ENCODE measurements at regions not wholly inside any gene's neighbourhood (a gene's known extent, or its start where the extent isn't known, plus 50 kb on each side); places are given as distances from the start of the nearest gene placed in this dataset.

DNA sequence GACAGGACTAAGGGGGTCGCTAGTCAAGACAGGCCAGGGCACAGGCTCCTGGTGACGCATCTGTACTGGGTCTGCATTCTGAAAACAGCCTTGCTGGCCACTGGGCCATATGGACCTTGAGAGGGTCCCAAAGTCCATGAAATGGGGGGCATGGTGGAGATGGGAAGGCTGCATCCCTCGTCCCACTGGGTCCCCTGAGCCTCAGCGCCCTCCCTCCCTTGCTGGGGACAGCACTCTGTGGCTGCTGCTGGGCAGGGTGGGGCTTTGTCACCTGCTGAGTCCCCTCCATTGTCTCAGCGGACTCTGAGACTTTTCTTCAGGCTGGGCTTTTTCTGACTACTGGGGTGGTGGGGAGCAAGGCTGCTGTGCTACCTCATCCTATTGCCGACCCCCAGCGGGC is 205.2 kb downstream of the RHOU start:
- Histone ChIP-seq H3K4me3 (ENCODE audit: low read depth, low read length) (no peak overlapping the region), H3K79me2 (no peaks in the 10 kb centered on the region), H3K27me3 (ENCODE audit: control insufficient read depth, insufficient read depth, low read length) (no peaks in the 10 kb centered on the region), H2AFZ (no peak overlapping the region), H3K4me2 (ENCODE audit: low read length) (no peak overlapping the region), H3K36me3 (ENCODE audit: control insufficient read depth, insufficient read depth, low read length) (no peaks in the 10 kb centered on the region), H3K9ac (no peak overlapping the region), H3K27ac (no peak overlapping the region), H3K9me3 (ENCODE audit: control insufficient read depth, low read length) (no peaks in the 10 kb centered on the region), H3K4me1 (no peaks in the 10 kb centered on the region)
- TF ChIP-seq, protein P1, sequence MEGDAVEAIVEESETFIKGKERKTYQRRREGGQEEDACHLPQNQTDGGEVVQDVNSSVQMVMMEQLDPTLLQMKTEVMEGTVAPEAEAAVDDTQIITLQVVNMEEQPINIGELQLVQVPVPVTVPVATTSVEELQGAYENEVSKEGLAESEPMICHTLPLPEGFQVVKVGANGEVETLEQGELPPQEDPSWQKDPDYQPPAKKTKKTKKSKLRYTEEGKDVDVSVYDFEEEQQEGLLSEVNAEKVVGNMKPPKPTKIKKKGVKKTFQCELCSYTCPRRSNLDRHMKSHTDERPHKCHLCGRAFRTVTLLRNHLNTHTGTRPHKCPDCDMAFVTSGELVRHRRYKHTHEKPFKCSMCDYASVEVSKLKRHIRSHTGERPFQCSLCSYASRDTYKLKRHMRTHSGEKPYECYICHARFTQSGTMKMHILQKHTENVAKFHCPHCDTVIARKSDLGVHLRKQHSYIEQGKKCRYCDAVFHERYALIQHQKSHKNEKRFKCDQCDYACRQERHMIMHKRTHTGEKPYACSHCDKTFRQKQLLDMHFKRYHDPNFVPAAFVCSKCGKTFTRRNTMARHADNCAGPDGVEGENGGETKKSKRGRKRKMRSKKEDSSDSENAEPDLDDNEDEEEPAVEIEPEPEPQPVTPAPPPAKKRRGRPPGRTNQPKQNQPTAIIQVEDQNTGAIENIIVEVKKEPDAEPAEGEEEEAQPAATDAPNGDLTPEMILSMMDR (IDR thresholded peaks at IDR 0.05) = no peak

DNA sequence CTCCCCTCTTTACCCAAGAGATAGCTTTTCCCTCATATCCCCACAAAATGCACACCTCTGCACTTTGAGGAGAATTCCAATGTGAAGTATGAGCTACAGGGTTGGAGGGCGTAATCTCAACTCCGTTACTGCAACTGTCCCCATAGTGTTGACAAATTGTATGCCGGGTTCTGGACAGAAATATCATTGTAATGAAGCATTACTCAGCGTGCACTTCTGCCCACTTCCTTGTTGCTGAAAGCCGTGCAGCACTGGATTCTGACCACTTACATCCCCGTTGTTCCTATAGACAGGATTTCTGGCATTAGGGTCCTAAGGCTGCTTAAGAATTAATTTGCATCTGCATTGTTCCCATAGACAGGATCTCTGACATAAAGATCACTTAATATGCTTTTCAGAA is 205.6 kb downstream of the RHOU start:
- H3K4me1 ChIP-seq = no peaks in the 10 kb centered on the region
- no peaks in the 10 kb centered on the region for H3K79me2 ChIP-seq
- no peaks in the 10 kb centered on the region for H3K9me3 ChIP-seq (ENCODE audit: control insufficient read depth, low read length)
- H3K27ac ChIP-seq = no peak overlapping the region
- H3K27me3 ChIP-seq (ENCODE audit: control insufficient read depth, insufficient read depth, low read length) = no peaks in the 10 kb centered on the region
- TF ChIP-seq, protein P1 (IDR thresholded peaks at IDR 0.05) = no peak
- H3K4me2 ChIP-seq (ENCODE audit: low read length) = no peak overlapping the region
- H2AFZ ChIP-seq = no peak overlapping the region
- no peak overlapping the region for H3K4me3 ChIP-seq (ENCODE audit: low read depth, low read length)
- no peaks in the 10 kb centered on the region for H3K36me3 ChIP-seq (ENCODE audit: control insufficient read depth, insufficient read depth, low read length)
- H3K9ac ChIP-seq = no peak overlapping the region

DNA sequence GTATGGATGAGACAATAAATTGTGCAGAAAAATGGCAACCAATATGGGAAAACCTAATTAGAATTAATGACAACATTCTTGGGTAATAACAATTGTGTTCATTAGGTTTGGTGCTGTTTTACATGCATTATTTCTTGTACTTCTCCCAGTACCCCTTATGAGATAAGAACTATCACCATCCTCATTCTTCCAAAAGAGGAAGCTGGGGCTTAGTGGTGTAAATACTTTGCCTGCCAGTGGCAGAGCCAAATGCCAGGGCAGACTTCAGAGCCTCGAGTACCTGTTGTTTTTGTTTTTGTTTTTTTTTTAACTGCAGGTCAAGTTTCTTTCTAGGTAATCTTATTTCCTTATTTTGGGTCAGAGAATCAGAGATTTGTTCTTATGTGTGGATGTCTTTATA is 206.4 kb downstream of the RHOU start:
- no peaks in the 10 kb centered on the region for H3K79me2 ChIP-seq
- no peaks in the 10 kb centered on the region for H3K9me3 ChIP-seq (ENCODE audit: control insufficient read depth, low read length)
- no peak overlapping the region for H3K27ac ChIP-seq
- H2AFZ ChIP-seq = no peak overlapping the region
- TF ChIP-seq, protein P1 (IDR thresholded peaks at IDR 0.05) = no peak
- no peaks in the 10 kb centered on the region for H3K36me3 ChIP-seq (ENCODE audit: control insufficient read depth, insufficient read depth, low read length)
- H3K9ac ChIP-seq = no peak overlapping the region
- no peaks in the 10 kb centered on the region for H3K4me1 ChIP-seq
- H3K4me3 ChIP-seq (ENCODE audit: low read depth, low read length) = no peak overlapping the region
- H3K4me2 ChIP-seq (ENCODE audit: low read length) = no peak overlapping the region
- no peaks in the 10 kb centered on the region for H3K27me3 ChIP-seq (ENCODE audit: control insufficient read depth, insufficient read depth, low read length)

- Histone ChIP-seq H3K9ac (no peak overlapping the region), H3K27me3 (ENCODE audit: control insufficient read depth, insufficient read depth, low read length) (no peaks in the 10 kb centered on the region), H3K27ac (no peak overlapping the region), H3K9me3 (ENCODE audit: control insufficient read depth, low read length) (no peaks in the 10 kb centered on the region), H3K79me2 (no peaks in the 10 kb centered on the region), H2AFZ (no peak overlapping the region), H3K4me1 (no peaks in the 10 kb centered on the region), H3K36me3 (ENCODE audit: control insufficient read depth, insufficient read depth, low read length) (no peaks in the 10 kb centered on the region), H3K4me3 (ENCODE audit: low read depth, low read length) (no peak overlapping the region), H3K4me2 (ENCODE audit: low read length) (no peak overlapping the region)
- TF ChIP-seq, protein P1 (IDR thresholded peaks at IDR 0.05) = no peak
Measured at GRCh38 chr1:228943436-228943835, 208.2 kb downstream of the RHOU start.

DNA sequence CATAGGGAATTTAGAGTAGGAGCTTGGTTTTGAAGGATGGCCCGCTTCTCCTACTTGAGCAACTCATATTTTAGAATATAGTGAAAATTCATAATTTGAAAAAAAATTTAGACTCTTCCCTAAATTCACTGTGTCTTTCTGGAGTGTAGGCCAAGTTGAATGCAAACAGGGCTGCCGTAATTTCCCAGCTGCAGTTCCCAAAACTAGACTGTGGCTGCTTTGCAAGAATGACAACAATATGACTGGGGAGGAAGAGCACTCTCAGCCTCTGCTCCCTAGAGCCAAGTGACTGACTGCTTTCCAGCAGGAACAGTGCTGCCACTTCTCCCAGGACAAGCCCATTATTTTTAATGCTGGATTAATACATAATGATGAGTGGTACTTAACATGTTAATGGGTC is 209.0 kb downstream of the RHOU start:
- TF ChIP-seq, protein P1 (IDR thresholded peaks at IDR 0.05) = no peak
- Histone ChIP-seq H3K36me3 (ENCODE audit: control insufficient read depth, insufficient read depth, low read length) (no peaks in the 10 kb centered on the region), H3K9me3 (ENCODE audit: control insufficient read depth, low read length) (no peaks in the 10 kb centered on the region), H3K27me3 (ENCODE audit: control insufficient read depth, insufficient read depth, low read length) (no peaks in the 10 kb centered on the region), H3K27ac (no peak overlapping the region), H3K9ac (no peak overlapping the region), H2AFZ (no peak overlapping the region), H3K4me3 (ENCODE audit: low read depth, low read length) (no peak overlapping the region), H3K79me2 (no peaks in the 10 kb centered on the region), H3K4me1 (no peaks in the 10 kb centered on the region), H3K4me2 (ENCODE audit: low read length) (no peak overlapping the region)

Measured in parathyroid adenoma (tissue), 2 donors.